NCI-H446 (cell line): ENCODE measurements at regions not wholly inside any gene's neighbourhood (a gene's known extent, or its start where the extent isn't known, plus 50 kb on each side); places are given as distances from the start of the nearest gene placed in this dataset.

Experiments used
- DNase-seq, 2 experiments: peaks; one replicate each; lab custom pipeline; 2025; lab: John Stamatoyannopoulos, UW

- no peak for DNase-seq
Measured at GRCh38 chr2:106041150-106041549, 153.0 kb downstream of the UXS1 start.

- DNase-seq: no peak
Measured at GRCh38 chr2:106039634-106040315, 154.3 kb downstream of the UXS1 start.

DNA sequence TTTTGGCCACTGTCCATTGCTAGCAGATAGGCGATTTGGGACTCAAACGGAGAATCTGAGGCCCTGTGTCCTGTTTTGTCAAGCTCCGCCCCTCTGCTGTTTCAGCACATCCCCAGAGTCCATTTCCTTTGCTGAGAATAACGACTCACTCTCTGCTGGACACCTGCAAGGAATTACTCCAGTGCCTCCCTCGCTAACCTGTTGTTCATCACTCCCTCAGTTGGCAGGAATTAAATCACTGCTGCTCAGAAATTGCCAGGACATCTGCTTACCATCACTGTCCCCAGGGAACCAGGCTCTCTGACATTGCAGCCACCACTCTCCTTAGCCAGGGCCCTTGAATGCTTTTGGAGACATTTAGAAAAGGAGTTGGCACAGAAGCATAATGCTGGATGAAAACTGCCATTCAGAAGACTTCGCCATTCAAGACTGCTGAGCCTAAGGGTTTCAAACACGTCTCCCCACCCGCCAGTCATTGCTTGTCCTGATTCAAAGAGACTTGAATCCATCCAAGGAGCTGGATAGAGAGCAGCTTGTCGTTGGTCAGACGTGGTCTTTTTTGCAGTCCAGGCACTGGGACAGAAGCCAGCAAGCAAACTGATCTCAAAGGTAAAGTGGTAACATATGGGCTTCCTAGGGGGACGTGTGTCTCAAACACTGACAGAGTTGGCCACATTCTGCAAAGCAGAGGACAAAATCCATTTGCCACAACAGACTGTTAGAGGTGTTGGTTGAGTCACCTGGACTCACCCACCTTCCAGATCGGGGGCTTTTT, 155.3 kb downstream of the UXS1 start:
- peak in 1 of 2 experiments; percentile 49 for DNase-seq

GRCh38 chr2:106037932-106038331, 156.2 kb downstream of the UXS1 start:
- DNase-seq: no peak

GRCh38 chr2:106037262-106037661, 156.8 kb downstream of the UXS1 start:
- DNase-seq: no peak

GRCh38 chr2:106034325-106034724, 159.8 kb downstream of the UXS1 start:
- no peak for DNase-seq

DNA sequence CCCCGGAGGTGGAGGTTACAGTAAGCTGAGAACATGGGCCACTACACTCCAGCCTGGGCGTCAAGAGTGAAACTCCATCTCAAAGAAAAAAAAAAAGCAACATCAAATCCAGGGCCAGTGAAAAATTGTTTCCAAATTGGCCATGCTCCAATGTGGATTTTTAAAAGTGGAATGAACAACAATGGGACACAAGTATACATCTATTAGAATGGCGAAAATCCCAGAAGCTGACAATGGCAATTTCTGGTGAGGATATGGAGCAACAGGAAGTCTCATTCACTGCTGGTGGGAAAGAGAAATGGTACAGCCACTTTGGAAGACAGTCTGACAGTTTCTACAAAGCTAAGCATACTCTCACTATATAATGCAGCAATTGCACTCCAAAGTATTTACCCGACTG, 161.4 kb downstream of the UXS1 start:
- DNase-seq: no peak

GRCh38 chr2:106030287-106031268, 163.5 kb downstream of the UXS1 start:
- DNase-seq: no peak

- no peak for DNase-seq
Measured at GRCh38 chr2:106028192-106028591, 165.9 kb downstream of the UXS1 start.

GRCh38 chr2:106026271-106027190, 167.6 kb downstream of the UXS1 start:
- DNase-seq: no peak

GRCh38 chr2:106025796-106026195, 168.3 kb downstream of the UXS1 start:
- no peak for DNase-seq

DNA sequence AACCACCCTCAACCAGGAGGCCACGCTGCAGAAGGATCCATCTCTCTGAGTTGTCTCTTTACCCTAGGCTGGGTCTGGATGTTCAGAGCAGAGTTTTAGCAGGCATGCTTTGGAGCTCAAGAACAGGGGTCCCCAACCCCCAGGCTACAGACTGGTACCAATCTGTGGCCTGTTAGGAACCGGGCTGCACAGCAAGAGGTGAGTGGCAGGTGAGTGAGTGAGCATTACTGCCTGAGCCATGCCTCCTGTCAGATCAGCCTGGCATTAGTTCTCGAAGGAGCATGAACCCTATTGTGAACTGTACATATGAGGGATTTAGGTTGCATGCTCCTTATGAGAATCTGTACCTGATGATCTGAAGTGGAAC, 172.5 kb downstream of the UXS1 start:
- no peak for DNase-seq

DNA sequence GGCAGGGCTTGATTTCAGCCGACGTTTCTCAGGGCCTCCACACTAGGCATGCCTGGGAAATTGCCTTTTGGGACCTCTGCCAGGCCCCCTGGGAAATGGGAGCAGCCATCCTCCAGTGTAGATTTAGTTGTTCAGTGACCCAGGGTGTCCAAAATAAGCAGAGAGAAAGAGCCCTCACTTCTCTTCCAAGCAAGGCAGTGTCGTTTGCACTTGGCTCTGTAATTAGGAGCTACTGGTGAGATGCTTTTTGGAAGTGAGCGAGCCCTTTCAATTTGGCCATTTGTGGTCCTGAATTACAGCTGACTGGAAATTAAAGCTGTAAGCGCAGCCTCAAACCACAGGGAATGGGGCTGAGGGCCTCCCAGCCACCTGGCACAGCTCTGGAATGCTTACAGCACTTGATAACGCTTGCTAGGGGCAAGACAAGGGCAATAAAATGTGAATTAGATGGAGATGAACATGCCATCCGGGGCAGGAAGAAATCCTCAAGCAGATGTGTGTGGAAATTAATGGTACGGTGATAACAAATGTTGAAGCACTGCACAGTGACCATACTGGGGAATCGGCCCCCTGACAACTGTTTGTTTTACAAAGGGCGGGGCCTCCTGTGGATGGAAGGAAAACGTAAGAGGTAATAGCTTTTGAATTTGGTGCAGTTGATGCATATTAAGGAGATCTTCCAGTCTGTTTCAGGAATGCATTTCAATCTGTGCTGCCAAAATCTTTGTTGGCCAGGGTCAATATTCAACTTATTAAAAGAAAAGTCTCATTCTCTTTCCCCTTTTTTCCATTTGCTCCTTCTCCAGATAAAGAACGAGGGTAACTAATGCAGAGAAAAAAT, 173.1 kb downstream of the UXS1 start:
- no peak for DNase-seq

GRCh38 chr2:106020032-106020431, 174.1 kb downstream of the UXS1 start:
- no peak for DNase-seq

- DNase-seq: no peak
Measured at GRCh38 chr2:106018141-106018540, 176.0 kb downstream of the UXS1 start.

GRCh38 chr2:106012591-106013347, 181.3 kb downstream of the UXS1 start:
- no peak for DNase-seq

DNA sequence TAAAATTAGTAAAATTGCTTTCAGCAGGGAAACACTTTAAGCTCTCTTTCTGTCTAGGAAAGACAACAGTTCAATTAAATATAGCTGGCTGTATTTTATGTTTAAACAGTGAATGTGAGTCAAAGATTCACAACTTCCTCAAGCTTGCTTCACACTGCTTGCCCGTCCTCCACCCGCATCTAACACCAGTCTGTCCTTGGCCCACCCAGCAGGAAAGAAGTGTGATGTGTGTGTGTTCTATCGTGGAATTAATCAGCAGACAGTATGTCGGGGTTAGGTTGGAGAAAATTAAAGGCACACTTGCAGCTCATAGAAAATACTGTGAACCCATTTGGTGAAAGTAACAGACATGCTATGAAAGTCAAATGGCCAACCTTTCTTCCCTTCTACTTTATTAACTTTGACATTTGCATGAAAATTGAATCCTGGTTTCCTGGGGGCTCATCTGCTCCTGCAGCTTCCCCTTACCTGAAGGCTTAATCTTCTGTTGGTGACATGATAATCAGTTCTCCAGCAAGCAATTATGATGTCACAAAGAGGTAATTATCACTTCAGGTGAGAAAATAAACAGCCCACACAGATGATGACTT, 182.0 kb downstream of the UXS1 start:
- DNase-seq: no peak

- DNase-seq: no peak
Measured at GRCh38 chr2:106011380-106011779, 182.7 kb downstream of the UXS1 start.

DNA sequence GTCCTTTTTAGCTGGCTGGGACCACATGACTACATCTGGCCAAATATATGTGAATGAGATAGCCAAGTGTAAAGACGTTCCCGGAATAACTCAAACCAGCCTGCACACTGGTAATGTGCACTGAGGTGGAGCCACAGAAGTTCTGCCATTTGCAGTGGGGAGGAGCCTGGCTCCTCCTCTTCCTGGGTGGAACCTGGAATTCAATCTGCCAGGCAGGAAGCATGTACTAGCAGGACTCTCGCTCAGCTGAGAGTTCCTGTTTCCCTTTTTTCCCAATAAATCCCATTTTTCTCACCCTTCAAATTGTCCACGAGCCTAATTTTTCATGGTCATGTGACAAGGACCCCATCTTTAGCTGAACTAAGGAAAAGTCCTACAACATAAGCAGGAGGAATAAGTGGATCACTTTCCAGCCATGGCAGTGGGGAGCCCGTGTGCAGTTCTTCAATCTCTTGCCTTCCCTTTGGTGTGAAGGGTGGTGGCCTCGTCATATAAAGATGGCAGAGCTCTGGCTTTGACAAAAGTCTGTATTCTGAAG, 183.2 kb downstream of the UXS1 start:
- no peak for DNase-seq
